Neural progenitor cell (in vitro differentiated cells): ENCODE measurements at regions not wholly inside any gene's neighbourhood (a gene's known extent, or its start where the extent isn't known, plus 50 kb on each side); places are given as distances from the start of the nearest gene placed in this dataset.

Experiments used
- DNase-seq: peaks from one replicate; pipeline ENCODE4 v3.0.0-alpha.2; 2016; ENCODE audit warnings: low spot score
- H2AFZ ChIP-seq: fragments of 200-600 bp; sonication (generic); replicated peaks from 2 replicates; pipeline ENCODE4 v1.6.1; 2016; ENCODE audit warnings: antibody characterized with exemption
- H3F3A ChIP-seq: fragments of 200-600 bp; sonication (generic); 2 replicates; pipeline ENCODE4 v1.6.1; 2016; ENCODE audit warnings: antibody characterized with exemption, low read depth
- H3K27ac ChIP-seq: fragments of 200-600 bp; sonication (generic); 2 replicates; pipeline ENCODE4 v1.5.1; 2016; ENCODE audit warnings: mild to moderate bottlenecking
- H3K27me3 ChIP-seq: fragments of 200-600 bp; sonication (generic); 2 replicates; pipeline ENCODE4 v1.6.1; 2016; ENCODE audit warnings: mild to moderate bottlenecking, moderate library complexity
- H3K36me3 ChIP-seq: fragments of 200-600 bp; sonication (generic); 2 replicates; pipeline ENCODE4 v1.5.1; 2016
- H3K4me1 ChIP-seq: fragments of 200-600 bp; sonication (generic); 2 replicates; pipeline ENCODE4 v1.6.1; 2016; ENCODE audit warnings: mixed run types
- H3K4me2 ChIP-seq: fragments of 200-600 bp; sonication (generic); 2 replicates; pipeline ENCODE4 v1.6.1; 2016
- H3K4me3 ChIP-seq: fragments of 200-600 bp; sonication (generic); 2 replicates; pipeline ENCODE4 v1.5.1; 2016
- H3K79me2 ChIP-seq: fragments of 200-600 bp; sonication (generic); 2 replicates; pipeline ENCODE4 v1.6.1; 2016; ENCODE audit warnings: low read depth
- H3K9ac ChIP-seq: fragments of 200-600 bp; sonication (generic); 2 replicates; pipeline ENCODE4 v1.6.1; 2016
- H3K9me3 ChIP-seq: fragments of 200-600 bp; sonication (generic); 2 replicates; pipeline ENCODE4 v1.5.1; 2016; ENCODE audit warnings: low read depth
- H4K20me1 ChIP-seq: fragments of 200-600 bp; sonication (generic); 2 replicates; pipeline ENCODE4 v1.6.1; 2016; ENCODE audit warnings: low read depth
- H3K27ac Mint-ChIP-seq: 3 replicates; pipeline ENCODE4 v1.8.0; 2021; ENCODE audit warnings: mixed read lengths
- H3K27me3 Mint-ChIP-seq: 2 replicates; pipeline ENCODE4 v1.8.0; 2022; ENCODE audit warnings: low read depth, mild to moderate bottlenecking, inconsistent platforms, moderate library complexity, mixed read lengths; ENCODE audit not compliant: insufficient read depth
- H3K36me3 Mint-ChIP-seq: 3 replicates; pipeline ENCODE4 v1.8.0; 2021; ENCODE audit warnings: mixed read lengths
- H3K4me1 Mint-ChIP-seq: 3 replicates; pipeline ENCODE4 v1.8.0; 2021; ENCODE audit warnings: mixed read lengths
- H3K4me3 Mint-ChIP-seq: 3 replicates; pipeline ENCODE4 v1.8.0; 2021; ENCODE audit warnings: mild to moderate bottlenecking, moderate library complexity, mixed read lengths
- H3K9me3 Mint-ChIP-seq: 3 replicates; pipeline ENCODE4 v1.8.0; 2020; ENCODE audit warnings: mixed read lengths
- EZH2 ChIP-seq: fragments of 200-600 bp; sonication (generic); IDR thresholded peaks from 2 replicates; pipeline ENCODE4 v1.6.1; 2017; ENCODE audit warnings: antibody characterized with exemption, mild to moderate bottlenecking, moderate library complexity
- EZH2phosphoT487 ChIP-seq: fragments of 200-600 bp; sonication (generic); IDR thresholded peaks from 2 replicates; pipeline ENCODE4 v1.6.1; 2017; ENCODE audit warnings: antibody characterized with exemption
- TF ChIP-seq, protein P1 (sequence below): fragments of 200-600 bp; sonication (generic); IDR thresholded peaks from 2 replicates; pipeline ENCODE4 v1.5.1; 2017; ENCODE audit warnings: antibody characterized with exemption, mild to moderate bottlenecking

DNA sequence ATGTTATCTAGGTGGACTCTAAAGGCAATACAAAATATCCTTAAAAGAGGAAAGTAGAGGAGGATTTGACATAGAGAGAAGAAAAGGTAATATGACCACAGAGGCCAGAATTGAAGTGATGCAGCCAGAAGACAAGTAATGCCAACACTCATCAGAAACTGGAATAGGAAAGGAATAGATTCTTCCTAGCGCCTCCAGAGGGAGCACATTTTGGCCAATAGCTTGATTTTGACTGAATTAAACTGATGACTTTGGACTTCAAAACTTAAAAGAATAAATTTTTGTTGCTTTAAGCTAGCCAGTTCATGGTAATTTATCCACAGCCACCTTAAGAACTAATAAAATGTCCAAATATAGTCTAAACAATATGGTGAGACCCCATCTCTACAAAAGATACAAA, 1921.9 kb downstream of the OLFM4 start:
- Mint-ChIP-seq H3K4me3 (no peak overlapping the region), H3K27ac (no peak overlapping the region), H3K27me3 (no peaks in the 10 kb centered on the region), H3K9me3 (no peaks in the 10 kb centered on the region), H3K4me1 (no peaks in the 10 kb centered on the region), H3K36me3 (no peaks in the 10 kb centered on the region)
- Histone ChIP-seq H3K27me3 (no peaks in the 10 kb centered on the region), H2AFZ (no peak overlapping the region), H3K79me2 (no peaks in the 10 kb centered on the region), H3K27ac (no peak overlapping the region), H3K4me3 (no peak overlapping the region), H3K4me1 (peaks cover 10% of the 10 kb centered on the region), H3K9ac (no peak overlapping the region), H3K9me3 (no peaks in the 10 kb centered on the region), H4K20me1 (no peaks in the 10 kb centered on the region), H3K36me3 (no peaks in the 10 kb centered on the region), H3K4me2 (no peak overlapping the region), H3F3A (no peaks in the 10 kb centered on the region)
- no peak for DNase-seq
- TF ChIP-seq, protein P1, sequence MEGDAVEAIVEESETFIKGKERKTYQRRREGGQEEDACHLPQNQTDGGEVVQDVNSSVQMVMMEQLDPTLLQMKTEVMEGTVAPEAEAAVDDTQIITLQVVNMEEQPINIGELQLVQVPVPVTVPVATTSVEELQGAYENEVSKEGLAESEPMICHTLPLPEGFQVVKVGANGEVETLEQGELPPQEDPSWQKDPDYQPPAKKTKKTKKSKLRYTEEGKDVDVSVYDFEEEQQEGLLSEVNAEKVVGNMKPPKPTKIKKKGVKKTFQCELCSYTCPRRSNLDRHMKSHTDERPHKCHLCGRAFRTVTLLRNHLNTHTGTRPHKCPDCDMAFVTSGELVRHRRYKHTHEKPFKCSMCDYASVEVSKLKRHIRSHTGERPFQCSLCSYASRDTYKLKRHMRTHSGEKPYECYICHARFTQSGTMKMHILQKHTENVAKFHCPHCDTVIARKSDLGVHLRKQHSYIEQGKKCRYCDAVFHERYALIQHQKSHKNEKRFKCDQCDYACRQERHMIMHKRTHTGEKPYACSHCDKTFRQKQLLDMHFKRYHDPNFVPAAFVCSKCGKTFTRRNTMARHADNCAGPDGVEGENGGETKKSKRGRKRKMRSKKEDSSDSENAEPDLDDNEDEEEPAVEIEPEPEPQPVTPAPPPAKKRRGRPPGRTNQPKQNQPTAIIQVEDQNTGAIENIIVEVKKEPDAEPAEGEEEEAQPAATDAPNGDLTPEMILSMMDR, result peak; percentile 29
- TF ChIP-seq EZH2 (no peak), EZH2phosphoT487 (no peak)

DNA sequence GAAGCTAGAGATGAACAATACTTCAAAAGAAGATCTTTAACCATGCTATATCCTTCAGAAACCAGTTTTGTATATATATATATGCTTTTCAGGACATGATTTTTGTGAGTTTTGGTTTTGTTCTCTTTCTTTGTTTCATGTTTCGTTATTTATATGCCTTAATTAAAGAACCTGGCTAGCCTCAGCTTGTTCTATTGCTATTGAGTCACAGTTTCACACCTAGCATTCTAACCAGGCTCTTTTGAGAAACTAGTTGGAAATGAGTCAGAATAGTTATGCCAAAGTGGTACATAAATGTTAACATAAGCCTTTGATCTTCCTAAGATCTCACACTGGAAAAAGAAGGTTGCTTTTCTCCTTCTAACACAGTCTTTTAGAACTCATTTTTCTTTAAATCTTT, 1925.2 kb downstream of the OLFM4 start:
- Histone ChIP-seq H3K27ac (no peak overlapping the region), H3K9me3 (no peaks in the 10 kb centered on the region), H3K36me3 (no peaks in the 10 kb centered on the region), H3K4me2 (no peak overlapping the region), H2AFZ (no peak overlapping the region), H3K79me2 (no peaks in the 10 kb centered on the region), H3K9ac (no peak overlapping the region), H3K4me3 (no peak overlapping the region), H4K20me1 (no peaks in the 10 kb centered on the region), H3K4me1 (no peaks in the 10 kb centered on the region), H3K27me3 (no peaks in the 10 kb centered on the region), H3F3A (no peaks in the 10 kb centered on the region)
- Mint-ChIP-seq H3K27ac (no peak overlapping the region), H3K27me3 (no peaks in the 10 kb centered on the region), H3K36me3 (no peaks in the 10 kb centered on the region), H3K4me3 (no peak overlapping the region), H3K9me3 (no peaks in the 10 kb centered on the region), H3K4me1 (no peaks in the 10 kb centered on the region)
- TF ChIP-seq, protein P1, result no peak
- TF ChIP-seq EZH2 (no peak), EZH2phosphoT487 (no peak)
- no peak for DNase-seq

DNA sequence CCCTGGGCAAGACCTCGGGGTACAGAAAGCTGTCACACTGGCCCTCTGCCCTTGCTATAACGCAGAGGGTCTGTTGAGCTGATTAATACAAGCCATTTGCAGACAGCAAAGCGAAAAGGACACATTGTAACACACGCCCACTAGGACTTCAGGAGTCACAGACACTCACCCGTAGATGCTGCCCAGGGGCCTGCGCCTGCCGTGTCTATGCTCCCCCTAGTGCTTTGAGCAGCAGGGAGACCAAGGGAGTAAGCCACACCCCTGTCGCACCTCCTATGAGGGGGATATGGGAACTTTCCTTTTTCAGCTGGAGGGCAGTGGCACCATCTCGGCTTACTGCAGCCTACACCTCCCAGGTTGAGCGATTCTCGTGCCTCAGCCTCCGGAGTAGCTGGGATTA, 1930.2 kb downstream of the OLFM4 start:
- Histone ChIP-seq H3F3A (no peaks in the 10 kb centered on the region), H3K36me3 (no peaks in the 10 kb centered on the region), H3K4me1 (no peaks in the 10 kb centered on the region), H3K9me3 (no peaks in the 10 kb centered on the region), H3K4me3 (no peak overlapping the region), H2AFZ (no peak overlapping the region), H3K9ac (no peak overlapping the region), H3K79me2 (no peaks in the 10 kb centered on the region), H3K4me2 (no peak overlapping the region), H3K27ac (no peak overlapping the region), H4K20me1 (no peaks in the 10 kb centered on the region), H3K27me3 (no peaks in the 10 kb centered on the region)
- H3K4me3 Mint-ChIP-seq, result no peak overlapping the region
- no peaks in the 10 kb centered on the region for H3K36me3 Mint-ChIP-seq
- no peak overlapping the region for H3K27ac Mint-ChIP-seq
- no peaks in the 10 kb centered on the region for H3K4me1 Mint-ChIP-seq
- DNase-seq, result no peak
- H3K9me3 Mint-ChIP-seq, result peaks cover 8% of the 10 kb centered on the region
- no peaks in the 10 kb centered on the region for H3K27me3 Mint-ChIP-seq
- TF ChIP-seq EZH2, result no peak
- TF ChIP-seq, protein P1, result no peak
- TF ChIP-seq EZH2phosphoT487, result no peak

DNA sequence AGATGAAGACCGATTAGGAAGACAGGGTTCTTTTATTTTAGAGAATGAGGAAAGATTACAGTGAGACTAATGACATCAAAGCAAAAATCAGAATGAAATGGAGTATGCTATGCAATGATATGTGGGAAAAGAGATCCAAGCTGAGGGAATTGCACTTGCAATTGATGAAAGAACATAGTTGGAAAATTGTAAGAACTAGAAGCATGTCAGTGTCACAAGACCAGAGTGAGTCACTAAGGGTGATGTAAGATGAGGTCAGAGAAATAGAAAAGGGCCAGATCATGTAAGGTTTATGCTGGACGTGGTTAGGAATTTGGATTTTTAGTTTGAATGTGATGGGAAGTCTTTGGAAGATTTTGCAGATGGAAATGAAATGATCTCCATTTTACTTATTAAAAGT, 1937.3 kb downstream of the OLFM4 start:
- Histone ChIP-seq H3K9ac (no peak overlapping the region), H3K4me2 (no peak overlapping the region), H3K36me3 (no peaks in the 10 kb centered on the region), H3K27ac (no peak overlapping the region), H3K4me1 (no peaks in the 10 kb centered on the region), H4K20me1 (no peaks in the 10 kb centered on the region), H3K9me3 (no peaks in the 10 kb centered on the region), H3F3A (no peaks in the 10 kb centered on the region), H3K4me3 (no peak overlapping the region), H3K79me2 (no peaks in the 10 kb centered on the region), H2AFZ (no peak overlapping the region), H3K27me3 (no peaks in the 10 kb centered on the region)
- Mint-ChIP-seq H3K27me3 (no peaks in the 10 kb centered on the region), H3K9me3 (peaks cover 5% of the 10 kb centered on the region), H3K36me3 (no peaks in the 10 kb centered on the region), H3K4me1 (no peaks in the 10 kb centered on the region), H3K4me3 (no peak overlapping the region), H3K27ac (no peak overlapping the region)
- no peak for DNase-seq
- TF ChIP-seq, protein P1, result no peak
- TF ChIP-seq EZH2phosphoT487 (no peak), EZH2 (no peak)
